LNCAP (cell line): ENCODE measurements at regions not wholly inside any gene's neighbourhood (a gene's known extent, or its start where the extent isn't known, plus 50 kb on each side); places are given as distances from the start of the nearest gene placed in this dataset.
A peak's percentile ranks its signal among the peaks of the same experiment; 100 is the strongest.

Experiments used
- CTCF ChIP-seq: fragments of 450-650 bp; IDR thresholded peaks from 2 replicates; pipeline ENCODE4 v1.5.1; 2017; ENCODE audit warnings: mild to moderate bottlenecking

- no peak for TF ChIP-seq CTCF
Observed at GRCh38 chr3:67864587-67865183, 210.3 kb upstream of the SUCLG2 start.

GRCh38 chr3:67863869-67864268, 209.5 kb upstream of the SUCLG2 start:
- TF ChIP-seq CTCF, result peak; percentile 63

GRCh38 chr3:67860429-67860828, 206.0 kb upstream of the SUCLG2 start:
- TF ChIP-seq CTCF, result no peak

GRCh38 chr3:67858492-67858891, 204.1 kb upstream of the SUCLG2 start:
- TF ChIP-seq CTCF, result no peak

- TF ChIP-seq CTCF, result no peak
Observed at GRCh38 chr3:67856718-67857117, 202.3 kb upstream of the SUCLG2 start.

- no peak for TF ChIP-seq CTCF
Observed at GRCh38 chr3:67854663-67855062, 200.3 kb upstream of the SUCLG2 start.

- TF ChIP-seq CTCF, result no peak
Observed at GRCh38 chr3:67853520-67853919, 199.1 kb upstream of the SUCLG2 start.

- no peak for TF ChIP-seq CTCF
Observed at GRCh38 chr3:67848299-67848698, 193.9 kb upstream of the SUCLG2 start.
